Ishikawa (cell line): ENCODE measurements at regions not wholly inside any gene's neighbourhood (a gene's known extent, or its start where the extent isn't known, plus 50 kb on each side); places are given as distances from the start of the nearest gene placed in this dataset.
A peak's percentile ranks its signal among the peaks of the same experiment; 100 is the strongest.

Experiments used
- CEBPB ChIP-seq: IDR thresholded peaks from 2 replicates; pipeline ENCODE4 v1.6.1; 2012
- CREB1 ChIP-seq: IDR thresholded peaks from 2 replicates; pipeline ENCODE4 v1.6.1; 2012; ENCODE audit warnings: low read depth
- EGR1 ChIP-seq: IDR thresholded peaks from 2 replicates; pipeline ENCODE4 v1.6.1; 2012
- EP300 ChIP-seq: IDR thresholded peaks from 2 replicates; pipeline ENCODE4 v1.6.1; 2012; ENCODE audit warnings: borderline replicate concordance
- FOXM1 ChIP-seq: IDR thresholded peaks from 2 replicates; pipeline ENCODE4 v1.6.1; 2012; ENCODE audit warnings: low read depth, borderline replicate concordance
- MAX ChIP-seq: IDR thresholded peaks from 2 replicates; pipeline ENCODE4 v1.6.1; 2012
- NFIC ChIP-seq: IDR thresholded peaks from 2 replicates; pipeline ENCODE4 v1.6.1; 2012
- RAD21 ChIP-seq: IDR thresholded peaks from 2 replicates; pipeline ENCODE4 v1.6.1; 2012; ENCODE audit warnings: low read depth
- REST ChIP-seq: IDR thresholded peaks from 2 replicates; pipeline ENCODE4 v1.6.1; 2012; ENCODE audit warnings: low read depth, mild to moderate bottlenecking
- TAF1 ChIP-seq: IDR thresholded peaks from 2 replicates; pipeline ENCODE4 v1.6.1; 2012; ENCODE audit warnings: low read depth, mild to moderate bottlenecking
- TCF12 ChIP-seq: IDR thresholded peaks from 2 replicates; pipeline ENCODE4 v1.6.1; 2012; ENCODE audit warnings: low read depth
- TEAD4 ChIP-seq: IDR thresholded peaks from 2 replicates; pipeline ENCODE4 v1.6.1; 2012
- USF1 ChIP-seq: IDR thresholded peaks from 2 replicates; pipeline ENCODE4 v1.6.1; 2012
- YY1 ChIP-seq: IDR thresholded peaks from 2 replicates; pipeline ENCODE4 v1.6.1; 2012; ENCODE audit warnings: low read depth
- ZBTB7A ChIP-seq: IDR thresholded peaks from 2 replicates; pipeline ENCODE4 v1.6.1; 2012; ENCODE audit warnings: low read depth

- no peak for TF ChIP-seq CEBPB
- no peak for TF ChIP-seq TCF12
- no peak for TF ChIP-seq EP300
- no peak for TF ChIP-seq REST
- TF ChIP-seq TAF1 = no peak
- TF ChIP-seq YY1 = no peak
- no peak for TF ChIP-seq NFIC
- TF ChIP-seq EGR1 = no peak
- no peak for TF ChIP-seq TEAD4
- no peak for TF ChIP-seq FOXM1
Observed at GRCh38 chr4:175882891-175883290, 70.8 kb upstream of the GPM6A start.

GRCh38 chr4:175884048-175884447 is 72.0 kb upstream of the GPM6A start:
- TF ChIP-seq ZBTB7A (no peak), TAF1 (no peak), YY1 (no peak), REST (no peak), CEBPB (no peak), CREB1 (no peak), EGR1 (no peak), USF1 (no peak), EP300 (no peak), NFIC (no peak), RAD21 (no peak), FOXM1 (no peak)

GRCh38 chr4:175891231-175891630 is 79.2 kb upstream of the GPM6A start:
- TF ChIP-seq FOXM1 (no peak), TEAD4 (no peak), ZBTB7A (no peak), TAF1 (no peak), NFIC (no peak), TCF12 (no peak), CEBPB (no peak), CREB1 (no peak), USF1 (no peak), YY1 (no peak), MAX (no peak), EP300 (no peak), RAD21 (no peak)

GRCh38 chr4:175891851-175892250 is 79.8 kb upstream of the GPM6A start:
- TF ChIP-seq TAF1 (no peak), RAD21 (peak; percentile 53)

- TF ChIP-seq ZBTB7A = no peak
- no peak for TF ChIP-seq CEBPB
- TF ChIP-seq TEAD4 = no peak
- TF ChIP-seq USF1 = no peak
- TF ChIP-seq EGR1 = no peak
- TF ChIP-seq RAD21 = no peak
- TF ChIP-seq FOXM1 = no peak
- no peak for TF ChIP-seq TAF1
- TF ChIP-seq TCF12 = no peak
- TF ChIP-seq NFIC = no peak
- TF ChIP-seq REST = no peak
- TF ChIP-seq YY1 = no peak
- no peak for TF ChIP-seq EP300
- TF ChIP-seq CREB1 = no peak
- no peak for TF ChIP-seq MAX
Observed at GRCh38 chr4:175905925-175906324, 93.9 kb upstream of the GPM6A start.
